SKM-1 treated with dmso at 0.1 percent for 144 hours (cell line): ENCODE measurements at regions not wholly inside any gene's neighbourhood (a gene's known extent, or its start where the extent isn't known, plus 50 kb on each side); places are given as distances from the start of the nearest gene placed in this dataset.

Experiments
- DNase-seq: peaks from one replicate; lab custom pipeline; 2025; ENCODE audit not compliant: unreplicated experiment; lab: John Stamatoyannopoulos, UW

DNA sequence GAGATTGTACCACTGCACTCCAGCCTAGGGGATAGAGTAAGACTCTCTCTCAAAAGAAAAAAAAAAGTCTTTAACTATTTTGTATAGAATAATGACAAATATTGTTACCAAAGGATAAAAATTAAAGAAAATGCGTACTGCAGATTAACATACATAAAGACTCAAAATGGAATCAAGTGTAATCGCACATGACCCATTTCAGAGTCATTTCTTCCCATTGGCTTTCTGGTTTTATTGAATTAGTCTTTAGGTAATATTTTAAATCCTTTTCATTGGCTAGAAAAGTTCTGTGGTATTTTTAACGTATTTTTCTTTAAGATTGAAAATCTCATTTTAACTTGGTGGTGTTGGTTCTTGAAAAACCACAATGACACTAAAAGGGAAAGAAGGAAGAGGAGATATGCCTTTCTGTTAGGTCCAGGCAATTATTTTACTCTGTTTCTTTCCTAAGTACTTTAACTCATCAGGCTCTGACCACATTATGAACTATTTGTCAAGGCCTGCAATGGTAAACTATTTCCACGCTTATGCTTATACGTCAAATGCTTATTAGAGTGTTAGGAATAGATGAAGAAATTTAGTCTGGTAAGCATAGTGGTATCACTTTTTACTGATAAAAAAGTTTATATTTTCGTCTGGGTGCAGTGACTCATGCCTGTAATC is 52.3 kb downstream of the PLEKHG1 start:
- DNase-seq = no peak

- DNase-seq = no peak
These were observed 53.3 kb downstream of the PLEKHG1 start for GRCh38 chr6:150652848-150653613.

GRCh38 chr6:150654608-150655007 is 54.9 kb downstream of the PLEKHG1 start:
- DNase-seq = no peak

GRCh38 chr6:150656156-150656555 is 56.5 kb downstream of the PLEKHG1 start:
- DNase-seq = no peak

DNA sequence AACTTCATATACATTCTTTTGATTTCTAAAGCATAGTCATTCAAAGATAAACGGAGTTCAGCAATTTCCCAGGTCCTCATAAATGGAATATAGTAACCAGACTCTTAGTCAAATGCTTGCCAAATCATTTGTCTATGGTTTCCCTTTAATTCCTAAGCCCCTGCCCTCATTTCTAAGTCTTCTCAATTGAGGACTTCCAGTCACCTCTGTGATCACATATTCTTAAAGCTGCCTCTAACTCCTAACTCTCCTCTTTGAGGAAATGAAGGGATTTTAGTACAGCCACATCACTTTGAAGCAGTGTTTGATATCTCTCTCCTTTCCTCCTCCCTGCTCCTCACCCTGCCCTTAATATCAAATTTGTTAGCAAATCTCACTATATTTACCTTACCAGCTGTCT is 58.7 kb downstream of the PLEKHG1 start:
- no peak for DNase-seq

DNA sequence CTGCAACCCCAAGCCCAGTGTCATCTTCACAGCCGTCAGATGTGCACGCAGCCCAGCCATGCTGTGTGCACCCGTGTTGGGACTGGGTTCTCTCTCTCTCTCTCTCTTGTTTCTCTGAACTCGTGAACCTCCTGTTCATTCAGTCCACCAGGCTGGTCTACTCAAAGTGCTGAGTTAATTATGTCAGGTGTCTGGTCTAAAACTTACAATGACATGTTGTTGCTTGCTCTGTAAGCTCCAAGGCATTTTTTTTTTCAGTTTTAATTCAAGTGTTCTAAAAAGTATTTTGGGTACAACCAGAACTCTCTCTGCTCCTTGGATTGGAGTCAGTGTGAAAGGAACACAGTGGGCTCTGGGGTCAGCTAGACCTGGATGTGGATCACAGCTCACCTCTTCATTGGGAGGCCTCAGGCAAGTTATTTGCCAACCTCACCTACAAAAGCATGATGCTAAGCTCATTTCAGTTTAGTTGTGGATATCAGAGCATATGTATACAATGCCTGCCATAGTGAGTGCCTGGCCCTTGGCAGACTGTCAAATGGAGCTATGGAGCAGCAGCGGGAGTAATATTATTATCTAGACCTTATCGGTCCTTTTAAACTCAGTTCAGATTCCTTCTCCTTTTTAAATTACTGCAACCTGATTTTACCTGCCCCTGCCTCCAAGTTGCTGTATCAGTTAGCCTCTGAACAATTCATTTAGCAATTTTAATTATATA is 59.5 kb downstream of the PLEKHG1 start:
- no peak for DNase-seq

DNA sequence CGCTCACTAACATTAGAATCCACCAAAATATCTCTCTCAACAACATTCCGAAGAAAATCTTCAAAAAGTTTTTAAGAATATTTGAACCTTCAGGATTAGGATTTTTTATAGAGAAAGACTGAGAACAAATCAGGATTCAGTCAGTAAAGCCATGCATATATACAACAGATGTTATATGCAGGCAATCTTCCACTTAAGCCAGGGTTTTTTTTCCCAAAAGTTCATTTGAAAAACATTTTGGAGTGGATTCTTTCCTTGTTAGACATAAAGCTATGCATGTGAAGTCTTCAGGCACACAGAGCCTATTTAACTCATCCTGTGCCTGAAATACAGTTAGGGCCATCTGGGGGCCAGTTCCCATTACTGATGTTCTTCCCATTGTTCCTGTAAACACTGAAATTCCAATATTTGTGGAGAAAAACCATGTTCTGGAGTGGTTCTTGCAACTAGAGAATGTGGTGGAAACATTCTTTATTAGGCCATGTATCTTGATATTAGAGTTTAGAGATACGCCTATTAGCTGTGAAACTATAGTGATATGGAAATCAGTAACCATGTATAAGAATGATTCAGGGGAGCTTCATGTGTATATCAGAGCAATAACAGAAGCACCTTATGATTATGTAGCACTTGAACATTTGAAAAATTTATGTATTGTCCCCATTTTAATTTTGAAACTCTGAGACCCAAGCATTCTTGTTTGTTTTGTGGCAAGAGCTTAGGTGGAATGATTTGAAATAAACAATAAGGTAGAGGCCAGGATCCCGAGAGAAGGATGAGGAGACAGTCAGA is 61.7 kb downstream of the PLEKHG1 start:
- no peak for DNase-seq

- no peak for DNase-seq
These were observed 63.1 kb downstream of the PLEKHG1 start for GRCh38 chr6:150662814-150663213.

- DNase-seq = no peak
These were observed 64.4 kb downstream of the PLEKHG1 start for GRCh38 chr6:150664091-150664490.

GRCh38 chr6:150666071-150666470 is 66.4 kb downstream of the PLEKHG1 start:
- no peak for DNase-seq

GRCh38 chr6:150667359-150667758 is 67.7 kb downstream of the PLEKHG1 start:
- DNase-seq = no peak

GRCh38 chr6:150667977-150668716 is 68.5 kb downstream of the PLEKHG1 start:
- DNase-seq = peak; percentile 10

DNA sequence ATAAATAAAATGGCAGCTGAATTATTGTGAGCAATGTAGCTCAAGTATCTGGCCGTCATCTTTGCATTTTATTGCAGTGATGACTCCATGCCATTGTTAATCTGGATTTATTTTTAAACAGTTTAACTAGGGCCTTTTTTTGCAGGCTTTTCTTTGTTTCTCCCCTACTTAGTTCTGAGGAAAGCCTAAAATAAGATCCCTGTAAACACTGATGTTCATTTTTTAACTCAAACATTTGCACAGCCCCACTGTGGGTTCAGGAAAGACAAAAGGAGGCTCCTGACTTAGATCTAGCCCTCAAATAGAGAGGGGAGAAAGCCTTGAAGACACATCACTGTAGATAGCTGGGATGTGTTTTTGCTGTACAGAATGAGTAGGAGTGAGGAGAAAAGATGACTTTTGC is 69.2 kb downstream of the PLEKHG1 start:
- no peak for DNase-seq

DNA sequence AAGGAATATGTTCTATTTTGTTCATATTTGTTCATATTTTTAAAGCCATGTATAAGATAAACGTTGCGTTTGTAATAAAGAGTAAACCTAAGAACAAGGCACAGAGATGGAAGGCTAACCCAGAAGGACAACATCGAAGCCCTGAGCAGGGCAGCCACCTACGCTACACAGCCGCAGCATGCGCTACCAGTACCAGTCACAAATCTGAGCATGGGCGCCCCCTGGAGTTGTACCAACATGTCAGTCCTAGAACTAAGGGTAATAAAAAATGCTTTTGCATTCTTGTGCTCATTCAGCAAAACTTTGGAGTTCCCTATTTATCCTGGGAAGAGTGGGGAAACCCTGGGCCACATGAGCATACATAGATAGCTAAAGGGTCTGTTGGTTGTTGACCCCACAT is 70.6 kb downstream of the PLEKHG1 start:
- no peak for DNase-seq

DNA sequence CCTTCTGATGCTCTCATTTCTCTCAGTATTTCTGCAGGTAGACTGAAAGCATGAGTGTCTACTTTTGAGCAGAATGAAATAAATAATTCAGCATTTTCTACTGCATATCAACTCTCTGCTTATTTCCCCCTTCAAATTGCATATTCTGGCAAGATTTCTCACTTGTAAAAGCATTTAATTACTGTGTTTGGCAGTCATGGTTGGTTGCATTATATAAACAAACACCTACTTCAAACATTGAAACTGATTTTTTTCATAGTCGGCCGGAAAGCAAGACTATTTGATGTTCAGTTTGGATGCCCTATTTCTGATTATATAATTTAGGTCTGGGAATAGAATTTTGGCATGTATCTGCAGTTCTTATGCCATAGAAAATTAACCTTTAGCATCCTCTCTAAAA is 73.1 kb downstream of the PLEKHG1 start:
- DNase-seq = no peak

- DNase-seq = no peak
These were observed 74.1 kb downstream of the PLEKHG1 start for GRCh38 chr6:150673720-150674346.

DNA sequence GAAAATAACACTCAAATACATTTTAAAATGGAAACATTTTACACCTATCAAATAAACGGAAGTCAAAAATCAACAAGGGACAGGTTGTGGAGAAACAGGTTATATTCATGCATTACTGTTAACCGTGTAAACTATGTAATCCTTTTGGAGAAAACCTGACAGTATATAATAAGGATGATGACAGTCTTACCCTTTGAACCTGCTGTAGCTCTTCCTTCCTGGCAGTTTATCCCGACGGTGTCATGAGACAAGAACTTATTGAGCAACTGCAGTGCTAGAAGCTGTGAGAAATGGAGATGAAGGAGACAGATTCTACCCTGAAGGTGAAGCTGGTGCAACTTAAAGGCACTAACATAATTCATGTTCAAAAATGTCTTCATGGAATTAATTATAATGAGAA is 76.7 kb downstream of the PLEKHG1 start:
- no peak for DNase-seq

- no peak for DNase-seq
These were observed 77.1 kb downstream of the PLEKHG1 start for GRCh38 chr6:150676772-150677171.

DNA sequence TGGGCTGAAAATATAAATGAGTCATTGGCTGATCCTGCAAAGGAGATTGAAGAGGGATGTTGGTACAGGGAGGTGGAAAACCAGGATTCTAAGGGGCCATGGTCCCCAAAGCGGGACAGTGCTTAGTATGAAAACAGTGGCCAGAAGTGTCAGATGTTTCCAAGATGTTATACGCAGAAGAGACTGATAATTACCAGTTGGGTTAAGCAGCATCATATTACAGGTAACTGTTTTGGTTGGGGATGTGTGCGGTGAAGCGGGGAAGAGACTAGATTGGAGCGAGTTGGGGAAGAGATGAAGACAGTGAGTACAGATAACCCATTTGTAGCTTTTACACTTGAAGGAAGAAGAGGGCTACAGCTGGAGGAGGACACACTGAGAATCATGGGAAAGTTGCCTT is 80.8 kb downstream of the PLEKHG1 start:
- DNase-seq = no peak
